Adrenal gland (tissue), 9 donors: ENCODE measurements at regions not wholly inside any gene's neighbourhood (a gene's known extent, or its start where the extent isn't known, plus 50 kb on each side); places are given as distances from the start of the nearest gene placed in this dataset.

Source experiments
- DNase-seq, 7 donors: peaks; one replicate each; pipeline ENCODE4 v3.0.0-alpha.2; 2019 to 2020
- H3K27ac ChIP-seq, 5 donors: fragments of 200-600 bp; sonication (generic) in 4 of 5; 1 replicate in 3 of 5; 2 replicates in 2 of 5; pipeline versions ENCODE4 v1.5.1 to v1.8.0; 2016 to 2020; ENCODE audit warnings: mild to moderate bottlenecking in 1 of 5
- H3K27me3 ChIP-seq: fragments of 200-600 bp; 2 replicates; pipeline ENCODE4 v1.8.0; 2021
- H3K36me3 ChIP-seq, 2 donors: fragments of 200-600 bp; replicated peaks in 1 of 2; 1 replicate in 1 of 2; 2 replicates in 1 of 2; pipeline versions ENCODE4 v1.5.1 to v1.8.0; 2018 to 2022
- H3K4me1 ChIP-seq, 2 donors: fragments of 200-600 bp; replicated peaks in 1 of 2; 1 replicate in 1 of 2; 2 replicates in 1 of 2; pipeline versions ENCODE4 v1.5.1 to v1.8.0; 2018 to 2021
- H3K4me3 ChIP-seq, 4 donors: fragments of 200-600 bp; sonication (generic) in 3 of 4; one replicate each; pipeline ENCODE4 v1.5.1; 2016 to 2018
- H3K9me3 ChIP-seq, 3 donors: fragments of 200-600 bp; sonication (generic) in 1 of 3; replicated peaks in 1 of 3; 1 replicate in 2 of 3; 2 replicates in 1 of 3; pipeline versions ENCODE4 v1.5.1 to v1.8.0; 2016 to 2021
- CTCF ChIP-seq, 6 experiments: fragments of 450-650 bp in 4 of 6; fragments of 200-600 bp in 2 of 6; sonication (generic) in 1 of 6; IDR thresholded peaks; 1 replicate in 5 of 6; 2 replicates in 1 of 6; pipeline versions ENCODE4 v1.5.1 to v1.8.0; 2016 to 2021; ENCODE audit warnings: antibody characterized with exemption in 6 of 6, mild to moderate bottlenecking in 2 of 6, moderate library complexity in 1 of 6
- POLR2A ChIP-seq, 2 donors: fragments of 450-650 bp; IDR thresholded peaks; one replicate each; pipeline ENCODE4 v1.6.1; 2017; ENCODE audit warnings: antibody characterized with exemption in 2 of 2, mild to moderate bottlenecking in 2 of 2, moderate library complexity in 1 of 2
- WGBS, 4 donors: extraction: QIAGEN DNeasy Blood & Tissue Kit in 2 of 4; methylation state at CpG; one replicate each; pipeline versions ENCODE4 v1.1.5 to v1.1.7; 2013 to 2017; 5-methylcytosine and 5-hydroxymethylcytosine counted together
- intact Hi-C, 2 donors: fragments of 100-400 bp; cut with DNase I; formaldehyde crosslinking; loops; one replicate each; pipeline versions ENCODE4 v1.14.1 to v1.15.0; 2022 to 2023
- donor health status: healthy with polysubstance abuse.
- donor health status: Bipolar disorder and iron deficiency.
- donor health status: DM: yes; HTN: yes; CAD: no.
- donor health status: DM: no; HTN: no; CAD: no.
- donor health status: DM: no; HTN: no; CAD: no.

- H3K4me1 ChIP-seq = no peaks in the 10 kb centered on the region
- no peaks in the 10 kb centered on the region for H3K9me3 ChIP-seq
- WGBS, 4 donors = 57 to 68% (median 62%) methylated on average over 1 of the region's 1 CpG
- H3K27ac ChIP-seq = no peak overlapping the region
- H3K27me3 ChIP-seq = peaks cover 1% of the 10 kb centered on the region
- intact Hi-C loops = no loop called here
- H3K4me3 ChIP-seq = no peak overlapping the region
- H3K36me3 ChIP-seq = no peaks in the 10 kb centered on the region
- no peak for DNase-seq
- TF ChIP-seq POLR2A (IDR thresholded peaks at IDR 0.05) (no peak), CTCF (IDR thresholded peaks at IDR 0.05) (no peak)
These were observed 109.7 kb upstream of the KCNJ3 start for GRCh38 chr2:154588838-154589237.

DNA sequence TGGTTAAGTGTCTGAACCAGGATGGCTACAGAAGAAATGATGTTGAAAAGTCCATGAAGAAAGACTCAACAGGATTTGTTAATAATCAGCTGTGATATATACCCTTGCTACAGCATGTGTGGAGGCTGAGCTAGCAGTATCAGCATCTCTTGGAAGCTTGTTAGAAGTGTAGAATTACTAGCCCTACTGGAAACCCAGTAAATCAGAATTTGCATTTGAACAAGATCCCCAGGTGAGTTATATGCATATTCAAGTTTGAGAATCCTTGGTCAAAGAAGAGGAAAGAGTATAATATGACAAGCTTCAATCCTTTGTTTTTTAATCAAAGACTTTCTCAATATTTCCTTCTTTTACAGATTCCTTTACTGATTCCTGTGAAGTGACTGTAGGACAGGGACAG, 109.0 kb upstream of the KCNJ3 start:
- intact Hi-C loops = no loop called here
- no peak for TF ChIP-seq POLR2A (IDR thresholded peaks at IDR 0.05)
- no peak overlapping the region for H3K27ac ChIP-seq
- no peak for DNase-seq
- no peaks in the 10 kb centered on the region for H3K4me1 ChIP-seq
- peaks cover 5% of the 10 kb centered on the region for H3K27me3 ChIP-seq
- H3K4me3 ChIP-seq = no peak overlapping the region
- H3K9me3 ChIP-seq = no peaks in the 10 kb centered on the region
- no peaks in the 10 kb centered on the region for H3K36me3 ChIP-seq

GRCh38 chr2:154591294-154591820, 107.1 kb upstream of the KCNJ3 start:
- WGBS, 4 donors = 51 to 56% (median 52%) methylated on average over 2 of the region's 2 CpGs
- no peak for DNase-seq
- TF ChIP-seq CTCF (IDR thresholded peaks at IDR 0.05) (no peak), POLR2A (IDR thresholded peaks at IDR 0.05) (no peak)
- no peaks in the 10 kb centered on the region for H3K4me1 ChIP-seq
- H3K9me3 ChIP-seq = no peaks in the 10 kb centered on the region
- H3K36me3 ChIP-seq = no peaks in the 10 kb centered on the region
- H3K27ac ChIP-seq = no peak overlapping the region
- H3K27me3 ChIP-seq = peaks cover 5% of the 10 kb centered on the region
- H3K4me3 ChIP-seq = no peak overlapping the region
- intact Hi-C loops = no loop called here

DNA sequence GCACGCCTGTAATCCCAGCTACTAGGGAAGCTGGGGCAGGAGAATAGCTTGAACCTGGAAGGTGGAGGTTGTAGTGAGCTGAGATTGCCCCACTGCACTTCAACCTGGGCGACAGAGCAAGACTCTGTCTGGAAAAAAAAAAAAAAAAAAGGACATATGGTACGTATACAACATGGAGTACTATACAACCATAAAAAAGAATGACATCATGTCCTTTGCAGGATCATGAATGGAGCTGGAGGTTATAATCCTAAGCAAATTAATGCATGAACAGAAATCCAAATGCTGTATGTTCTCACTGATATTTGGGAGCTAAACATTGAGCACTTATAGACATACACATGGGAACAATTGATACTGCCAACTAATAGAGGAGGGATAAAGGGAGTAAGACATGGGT, 99.3 kb upstream of the KCNJ3 start:
- no peak for TF ChIP-seq POLR2A (IDR thresholded peaks at IDR 0.05)
- no peak for TF ChIP-seq CTCF (IDR thresholded peaks at IDR 0.05)
- 76 to 80% (median 79%) methylated on average over 3 of the region's 3 CpGs for WGBS, 4 donors
- H3K27me3 ChIP-seq = peaks cover under 1% of the 10 kb centered on the region
- no peaks in the 10 kb centered on the region for H3K4me1 ChIP-seq
- H3K27ac ChIP-seq = no peak overlapping the region
- no peak for DNase-seq
- intact Hi-C loops = no loop called here
- no peak overlapping the region for H3K4me3 ChIP-seq
- no peaks in the 10 kb centered on the region for H3K36me3 ChIP-seq
- peaks cover 0 to 6% (median 0%) of the 10 kb centered on the region in 3 donors for H3K9me3 ChIP-seq

DNA sequence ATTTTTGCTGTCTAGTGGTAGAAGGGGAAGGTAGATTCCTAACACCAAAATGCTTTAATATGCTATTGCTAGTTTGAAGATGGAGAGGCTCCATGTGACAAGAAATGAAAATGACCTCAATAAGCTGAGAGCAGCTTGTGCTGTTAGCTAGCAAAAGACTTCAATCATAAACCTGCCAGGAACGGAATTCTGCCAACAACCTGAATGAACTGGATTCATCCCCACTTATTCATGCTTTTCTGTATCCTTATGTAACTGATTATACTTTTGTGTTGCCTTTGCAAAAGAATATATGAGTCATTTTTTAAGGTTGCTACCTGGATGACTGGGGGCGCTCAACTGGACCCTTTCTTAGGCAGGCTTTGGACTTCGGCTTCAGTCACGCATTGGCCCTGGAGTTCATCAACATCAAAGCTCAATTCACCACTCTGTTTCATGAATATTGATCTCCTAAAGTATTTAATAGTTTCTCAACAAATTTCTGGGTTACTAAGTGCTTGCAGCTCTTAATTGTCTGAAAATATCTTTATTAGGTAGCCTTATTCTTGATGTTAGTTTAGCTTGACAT, 97.5 kb upstream of the KCNJ3 start:
- Histone ChIP-seq H3K27ac (no peak overlapping the region), H3K36me3 (no peaks in the 10 kb centered on the region), H3K4me1 (no peaks in the 10 kb centered on the region), H3K9me3 (peaks cover 0 to 6% (median 0%) of the 10 kb centered on the region in 3 donors), H3K4me3 (no peak overlapping the region), H3K27me3 (no peaks in the 10 kb centered on the region)
- intact Hi-C loops = no loop called here
- WGBS, 4 donors = 85 to 89% (median 88%) methylated on average over 4 of the region's 4 CpGs
- no peak for TF ChIP-seq POLR2A (IDR thresholded peaks at IDR 0.05)
- DNase-seq = no peak
